ENCODE measurements at regions not wholly inside any gene's neighbourhood (a gene's known extent, or its start where the extent isn't known, plus 50 kb on each side); places are given as distances from the start of the nearest gene placed in this dataset.

GRCh38 chr13:100940658-100941057 is 266.1 kb upstream of the TMTC4 start:
- DNase-seq (ENCODE audit: low read depth): no peak

- no peak for DNase-seq (ENCODE audit: low read depth)
Observed at GRCh38 chr13:100933841-100934240, 259.2 kb upstream of the TMTC4 start.

- peak; percentile 5 for DNase-seq (ENCODE audit: low read depth)
Observed at GRCh38 chr13:100922599-100922998, 248.0 kb upstream of the TMTC4 start.

GRCh38 chr13:100921139-100921538 is 246.5 kb upstream of the TMTC4 start:
- DNase-seq (ENCODE audit: low read depth): no peak

GRCh38 chr13:100917011-100917410 is 242.4 kb upstream of the TMTC4 start:
- DNase-seq (ENCODE audit: low read depth): no peak

- no peak for DNase-seq (ENCODE audit: low read depth)
Observed at GRCh38 chr13:100913143-100913542, 238.5 kb upstream of the TMTC4 start.

GRCh38 chr13:100904293-100904976 is 229.8 kb upstream of the TMTC4 start:
- no peak for DNase-seq (ENCODE audit: low read depth)

GRCh38 chr13:100899720-100900316 is 225.2 kb upstream of the TMTC4 start:
- no peak for DNase-seq (ENCODE audit: low read depth)

GRCh38 chr13:100898431-100898830 is 223.8 kb upstream of the TMTC4 start:
- no peak for DNase-seq (ENCODE audit: low read depth)

GRCh38 chr13:100895651-100896050 is 221.1 kb upstream of the TMTC4 start:
- no peak for DNase-seq (ENCODE audit: low read depth)

GRCh38 chr13:100892981-100893380 is 218.4 kb upstream of the TMTC4 start:
- no peak for DNase-seq (ENCODE audit: low read depth)

GRCh38 chr13:100890645-100891044 is 216.1 kb upstream of the TMTC4 start:
- no peak for DNase-seq (ENCODE audit: low read depth)

- peak; percentile 29 for DNase-seq (ENCODE audit: low read depth)
Observed at GRCh38 chr13:100887729-100888151, 213.1 kb upstream of the TMTC4 start.

- no peak for DNase-seq (ENCODE audit: low read depth)
Observed at GRCh38 chr13:100883453-100883852, 208.9 kb upstream of the TMTC4 start.

GRCh38 chr13:100881291-100881864 is 206.8 kb upstream of the TMTC4 start:
- DNase-seq (ENCODE audit: low read depth): peak; percentile 62

- DNase-seq (ENCODE audit: low read depth): no peak
Observed at GRCh38 chr13:100880166-100880565, 205.6 kb upstream of the TMTC4 start.

GRCh38 chr13:100879255-100879654 is 204.7 kb upstream of the TMTC4 start:
- no peak for DNase-seq (ENCODE audit: low read depth)

GRCh38 chr13:100876044-100876403 is 201.4 kb upstream of the TMTC4 start:
- no peak for DNase-seq (ENCODE audit: low read depth)

GRCh38 chr13:100875392-100876043 is 200.9 kb upstream of the TMTC4 start:
- DNase-seq (ENCODE audit: low read depth): peak; percentile 93

- peak; percentile 21 for DNase-seq (ENCODE audit: low read depth)
Observed at GRCh38 chr13:100872761-100873160, 198.2 kb upstream of the TMTC4 start.

- no peak for DNase-seq (ENCODE audit: low read depth)
Observed at GRCh38 chr13:100870898-100871297, 196.3 kb upstream of the TMTC4 start.

GRCh38 chr13:100860866-100861265 is 186.3 kb upstream of the TMTC4 start:
- no peak for DNase-seq (ENCODE audit: low read depth)

- peak; percentile 39 for DNase-seq (ENCODE audit: low read depth)
Observed at GRCh38 chr13:100859861-100860260, 185.3 kb upstream of the TMTC4 start.
